H9 (cell line): ENCODE measurements at regions not wholly inside any gene's neighbourhood (a gene's known extent, or its start where the extent isn't known, plus 50 kb on each side); places are given as distances from the start of the nearest gene placed in this dataset.
A peak's percentile ranks its signal among the peaks of the same experiment; 100 is the strongest.

Experiments used
- DNase-seq: peaks from one replicate; pipeline ENCODE4 v3.0.0-alpha.2; 2017
- H2AFZ ChIP-seq: one replicate; pipeline ENCODE4 v1.6.1; 2013; ENCODE audit warnings: mild to moderate bottlenecking, low read length, control low read depth, moderate library complexity
- H2AK5ac ChIP-seq: 2 replicates; pipeline ENCODE4 v1.6.1; 2013; ENCODE audit warnings: low read length, control low read depth, mixed read lengths; ENCODE audit not compliant: insufficient read length
- H2BK120ac ChIP-seq: one replicate; pipeline ENCODE4 v1.6.1; 2013; ENCODE audit warnings: low read depth, mild to moderate bottlenecking, low read length, control low read depth, inconsistent platforms; ENCODE audit not compliant: poor library complexity, severe bottlenecking
- H2BK12ac ChIP-seq: 2 replicates; pipeline ENCODE4 v1.6.1; 2013; ENCODE audit warnings: low read length, control low read depth, mixed read lengths, low read depth; ENCODE audit not compliant: insufficient read length
- H2BK15ac ChIP-seq: 2 replicates; pipeline ENCODE4 v1.6.1; 2013; ENCODE audit warnings: low read depth, low read length, control low read depth
- H2BK20ac ChIP-seq: one replicate; pipeline ENCODE4 v1.6.1; 2013; ENCODE audit warnings: low read depth, mild to moderate bottlenecking, low read length, control low read depth, inconsistent platforms; ENCODE audit not compliant: poor library complexity, severe bottlenecking
- H2BK5ac ChIP-seq: 2 replicates; pipeline ENCODE4 v1.6.1; 2013; ENCODE audit warnings: low read length, control low read depth, mixed read lengths; ENCODE audit not compliant: insufficient read length
- H3K14ac ChIP-seq: 2 replicates; pipeline ENCODE4 v1.6.1; 2013; ENCODE audit warnings: low read length, control low read depth; ENCODE audit not compliant: insufficient read depth
- H3K18ac ChIP-seq: 2 replicates; pipeline ENCODE4 v1.6.1; 2013; ENCODE audit warnings: low read depth, mild to moderate bottlenecking, mixed read lengths, low read length, control low read depth; ENCODE audit not compliant: insufficient read length
- H3K23ac ChIP-seq: 2 replicates; pipeline ENCODE4 v1.6.1; 2013; ENCODE audit warnings: low read length, control low read depth, mixed read lengths, low read depth; ENCODE audit not compliant: insufficient read length
- H3K23me2 ChIP-seq: 2 replicates; pipeline ENCODE4 v1.6.1; 2013; ENCODE audit warnings: low read depth, mild to moderate bottlenecking, mixed read lengths, low read length, control low read depth; ENCODE audit not compliant: insufficient read length, poor library complexity, severe bottlenecking
- H3K27ac ChIP-seq: 2 replicates; pipeline ENCODE4 v1.5.1; 2013; ENCODE audit warnings: low read length, control low read depth, mixed read lengths, low read depth; ENCODE audit not compliant: insufficient read length
- H3K27me3 ChIP-seq: 2 replicates; pipeline ENCODE4 v1.6.1; 2013; ENCODE audit warnings: low read length, control low read depth, inconsistent platforms; ENCODE audit not compliant: insufficient read depth
- H3K4ac ChIP-seq: 2 replicates; pipeline ENCODE4 v1.6.1; 2013; ENCODE audit warnings: low read depth, mild to moderate bottlenecking, control low read depth, inconsistent platforms, low read length, moderate library complexity
- H3K4me1 ChIP-seq: 2 replicates; pipeline ENCODE4 v1.6.1; 2013; ENCODE audit warnings: low read length, control low read depth, inconsistent platforms; ENCODE audit not compliant: insufficient read depth
- H3K4me2 ChIP-seq: 2 replicates; pipeline ENCODE4 v1.6.1; 2013; ENCODE audit warnings: low read length, control low read depth, mixed read lengths; ENCODE audit not compliant: insufficient read length, insufficient read depth
- H3K56ac ChIP-seq: 2 replicates; pipeline ENCODE4 v1.6.1; 2013; ENCODE audit warnings: low read depth, mild to moderate bottlenecking, mixed read lengths, low read length, control low read depth; ENCODE audit not compliant: insufficient read length
- H3K79me1 ChIP-seq: 2 replicates; pipeline ENCODE4 v1.6.1; 2013; ENCODE audit warnings: low read depth, mild to moderate bottlenecking, moderate library complexity, low read length, control low read depth, inconsistent platforms; ENCODE audit not compliant: insufficient read depth, poor library complexity, severe bottlenecking
- H3K79me2 ChIP-seq: 2 replicates; pipeline ENCODE4 v1.6.1; 2013; ENCODE audit warnings: low read length, control low read depth, inconsistent platforms; ENCODE audit not compliant: insufficient read depth
- H3K9ac ChIP-seq: 2 replicates; pipeline ENCODE4 v1.6.1; 2013; ENCODE audit warnings: low read length, control low read depth, mixed read lengths; ENCODE audit not compliant: insufficient read length; ENCODE audit errors: extremely low read depth
- H3K9me3 ChIP-seq: one replicate; pipeline ENCODE4 v1.6.1; 2013; ENCODE audit warnings: low read depth, low read length, inconsistent platforms; ENCODE audit not compliant: control insufficient read depth
- H3T11ph ChIP-seq: one replicate; pipeline ENCODE4 v1.6.1; 2013; ENCODE audit warnings: mild to moderate bottlenecking, low read length, control low read depth, inconsistent platforms
- H4K20me1 ChIP-seq: one replicate; pipeline ENCODE4 v1.6.1; 2013; ENCODE audit not compliant: control insufficient read depth, insufficient read length, insufficient read depth
- H4K5ac ChIP-seq: 2 replicates; pipeline ENCODE4 v1.6.1; 2013; ENCODE audit warnings: low read depth, mild to moderate bottlenecking, mixed read lengths, low read length, control low read depth; ENCODE audit not compliant: insufficient read length
- H4K8ac ChIP-seq: replicated peaks from 2 replicates; pipeline ENCODE4 v1.6.1; 2013; ENCODE audit warnings: low read length, control low read depth, mixed read lengths, low read depth; ENCODE audit not compliant: insufficient read length
- H4K91ac ChIP-seq: 2 replicates; pipeline ENCODE4 v1.6.1; 2013; ENCODE audit warnings: low read depth, mild to moderate bottlenecking, moderate library complexity, mixed read lengths, low read length, control low read depth; ENCODE audit not compliant: insufficient read length
- H3K27ac Mint-ChIP-seq, 3 experiments: 2 replicates in 2 of 3; 3 replicates in 1 of 3; pipeline ENCODE4 v1.8.0; 2020 to 2021; ENCODE audit warnings: mixed read lengths in 3 of 3, mild to moderate bottlenecking in 1 of 3, moderate library complexity in 1 of 3
- H3K27me3 Mint-ChIP-seq: 2 replicates; pipeline ENCODE4 v1.8.0; 2021; ENCODE audit warnings: low read depth, mild to moderate bottlenecking, moderate library complexity, mixed read lengths
- H3K36me3 Mint-ChIP-seq, 3 experiments: 2 replicates in 2 of 3; 3 replicates in 1 of 3; pipeline ENCODE4 v1.8.0; 2020 to 2021; ENCODE audit warnings: low read depth in 3 of 3, mixed read lengths in 3 of 3; ENCODE audit not compliant: insufficient read depth in 1 of 3
- H3K4me1 Mint-ChIP-seq, 2 experiments: 2 replicates each; pipeline ENCODE4 v1.8.0; 2020; ENCODE audit warnings: mixed read lengths in 2 of 2
- H3K4me3 Mint-ChIP-seq, 2 experiments: 2 replicates in 1 of 2; 3 replicates in 1 of 2; pipeline ENCODE4 v1.8.0; 2020 to 2021; ENCODE audit warnings: mild to moderate bottlenecking in 2 of 2, mixed read lengths in 2 of 2, moderate library complexity in 1 of 2
- H3K9me3 Mint-ChIP-seq, 2 experiments: 2 replicates in 1 of 2; 3 replicates in 1 of 2; pipeline ENCODE4 v1.8.0; 2020; ENCODE audit warnings: mild to moderate bottlenecking in 2 of 2, mixed read lengths in 2 of 2, moderate library complexity in 1 of 2
- CTCF ChIP-seq: fragments of 200-600 bp; sonication (generic); conservative IDR thresholded peaks from 3 replicates; pipeline ENCODE4 v1.8.0; 2021; ENCODE audit warnings: antibody characterized with exemption, mild to moderate bottlenecking
- WGBS: extraction: QIAGEN DNeasy Blood & Tissue Kit; methylation state at CpG from one replicate; pipeline ENCODE4 v1.1.7; 2013; ENCODE audit warnings: missing lambda C conversion rate, low lambda C conversion rate, mixed read lengths; ENCODE audit not compliant: insufficient read length; ENCODE audit errors: extremely low coverage; 5-methylcytosine and 5-hydroxymethylcytosine counted together

DNA sequence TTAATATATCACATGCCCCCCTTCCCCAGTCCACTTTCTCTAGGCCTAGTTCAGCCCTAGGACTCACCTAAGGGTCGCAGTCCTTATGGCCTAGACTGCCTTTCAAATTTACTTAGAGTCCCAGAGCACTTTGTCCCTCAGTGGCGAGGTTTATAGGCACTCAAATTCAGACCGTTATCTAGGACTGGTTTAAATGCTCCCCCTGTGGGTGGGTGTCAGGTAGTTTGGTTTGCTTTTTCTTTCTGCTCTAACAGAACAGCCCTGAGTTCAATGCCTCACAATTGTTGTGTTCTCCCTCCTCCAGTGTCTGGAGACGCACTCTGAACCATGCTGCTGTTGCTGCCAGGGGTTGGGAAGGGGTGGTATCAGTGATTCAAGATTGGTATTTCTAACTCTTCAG is 317.1 kb downstream of the MAT2B start:
- WGBS = no CpG with 5 or more reads among the region's 4 CpGs
- peak; percentile 38 for DNase-seq

More for the DNA sequence above, 317.1 kb downstream of the MAT2B start:
- no peak overlapping the region for H4K5ac ChIP-seq
- H2BK120ac ChIP-seq = no peak overlapping the region
- H3K27me3 ChIP-seq = no peaks in the 10 kb centered on the region
- H3K18ac ChIP-seq = no peak overlapping the region
- no peak overlapping the region for H2AK5ac ChIP-seq
- no peak overlapping the region for H2BK12ac ChIP-seq
- no peaks in the 10 kb centered on the region for H3K36me3 Mint-ChIP-seq
- no peaks in the 10 kb centered on the region for H3K4me1 ChIP-seq
- H2BK5ac ChIP-seq = no peak overlapping the region
- no peak overlapping the region for H3K23ac ChIP-seq
- no peak overlapping the region for H3K4ac ChIP-seq
- H2BK20ac ChIP-seq = no peak overlapping the region
- H4K8ac ChIP-seq = no peak overlapping the region
- H3K4me2 ChIP-seq = no peak overlapping the region
- H3K27ac ChIP-seq = no peak overlapping the region
- no peak overlapping the region for H3K4me3 Mint-ChIP-seq
- no peak overlapping the region for H3T11ph ChIP-seq
- no peaks in the 10 kb centered on the region for H3K79me1 ChIP-seq
- no peaks in the 10 kb centered on the region for H3K9me3 Mint-ChIP-seq
- no peaks in the 10 kb centered on the region for H3K9me3 ChIP-seq
- TF ChIP-seq CTCF = peak; percentile 53
- no peaks in the 10 kb centered on the region for H3K27me3 Mint-ChIP-seq
- no peaks in the 10 kb centered on the region for H4K20me1 ChIP-seq
- no peak overlapping the region for H2BK15ac ChIP-seq
- peaks cover 0 to 2% of the 10 kb centered on the region in 2 experiments; a peak in 1 of 4 replicates for H3K4me1 Mint-ChIP-seq
- peak overlapping the region in 1 of 3 experiments; percentile 50; a peak in 1 of 7 replicates for H3K27ac Mint-ChIP-seq
- H3K9ac ChIP-seq = no peak overlapping the region
- no peaks in the 10 kb centered on the region for H3K23me2 ChIP-seq
- no peak overlapping the region for H3K56ac ChIP-seq
- H4K91ac ChIP-seq = no peak overlapping the region
- H3K14ac ChIP-seq = no peak overlapping the region
- H3K79me2 ChIP-seq = no peaks in the 10 kb centered on the region
- no peak overlapping the region for H2AFZ ChIP-seq
